ENCODE measurements at regions not wholly inside any gene's neighbourhood (a gene's known extent, or its start where the extent isn't known, plus 50 kb on each side); places are given as distances from the start of the nearest gene placed in this dataset.
A peak's percentile ranks its signal among the peaks of the same experiment; 100 is the strongest.
"Not testable (repeated sequence)": the region's sequence is repeated elsewhere in the genome, so short reads cannot be mapped to it uniquely, and the experiment has no call there.

GRCh38 chr6:15956205-15957106 lies 172.4 kb upstream of the MYLIP start:
- DNase-seq: no peak

- DNase-seq: no peak
Observed at GRCh38 chr6:15955484-15955883, 173.4 kb upstream of the MYLIP start.

GRCh38 chr6:15953152-15953880 lies 175.6 kb upstream of the MYLIP start:
- peak in 2 of 3 donors; percentile 55 to 77 for DNase-seq

- DNase-seq: no peak
Observed at GRCh38 chr6:15952231-15953151, 176.4 kb upstream of the MYLIP start.

GRCh38 chr6:15950962-15951569 lies 177.8 kb upstream of the MYLIP start:
- DNase-seq: no peak

GRCh38 chr6:15949982-15950381 lies 178.9 kb upstream of the MYLIP start:
- DNase-seq: no peak

GRCh38 chr6:15948930-15949900 lies 179.7 kb upstream of the MYLIP start:
- no peak for DNase-seq

GRCh38 chr6:15947923-15948322 lies 181.0 kb upstream of the MYLIP start:
- no peak for DNase-seq

GRCh38 chr6:15947436-15947835 lies 181.4 kb upstream of the MYLIP start:
- no peak for DNase-seq

- DNase-seq: no peak
Observed at GRCh38 chr6:15946701-15947385, 182.0 kb upstream of the MYLIP start.

- peak in 1 of 3 donors; percentile 34 for DNase-seq
Observed at GRCh38 chr6:15945593-15946159, 183.2 kb upstream of the MYLIP start.

GRCh38 chr6:15943423-15943822 lies 185.5 kb upstream of the MYLIP start:
- no peak for DNase-seq

- no peak for DNase-seq
Observed at GRCh38 chr6:15941168-15941567, 187.7 kb upstream of the MYLIP start.

- no peak for DNase-seq
Observed at GRCh38 chr6:15938107-15938506, 190.8 kb upstream of the MYLIP start.

GRCh38 chr6:15937602-15938001 lies 191.3 kb upstream of the MYLIP start:
- DNase-seq: no peak

- DNase-seq: no peak
Observed at GRCh38 chr6:15936503-15936902, 192.4 kb upstream of the MYLIP start.

GRCh38 chr6:15935661-15936060 lies 193.2 kb upstream of the MYLIP start:
- DNase-seq: no peak

- DNase-seq: not testable (repeated sequence)
Observed at GRCh38 chr6:15931697-15932096, 197.2 kb upstream of the MYLIP start.

- DNase-seq: no peak
Observed at GRCh38 chr6:15930207-15930606, 198.7 kb upstream of the MYLIP start.

All from muscle of back (tissue), 3 donors.